Skeletal muscle tissue (tissue), 3 donors: ENCODE measurements at regions not wholly inside any gene's neighbourhood (a gene's known extent, or its start where the extent isn't known, plus 50 kb on each side); places are given as distances from the start of the nearest gene placed in this dataset.

Experiments used
- H3K27ac ChIP-seq: one replicate; pipeline ENCODE4 v1.7.0; 2013; ENCODE audit warnings: mild to moderate bottlenecking, low read depth, low read length, inconsistent platforms
- H3K27me3 ChIP-seq, 3 donors: one replicate each; pipeline ENCODE4 v1.7.0; 2013; ENCODE audit warnings: low read length in 3 of 3; ENCODE audit not compliant: control insufficient read depth in 3 of 3, insufficient read depth in 3 of 3
- H3K36me3 ChIP-seq, 3 donors: one replicate each; pipeline ENCODE4 v1.7.0; 2013; ENCODE audit warnings: low read length in 3 of 3; ENCODE audit not compliant: control insufficient read depth in 3 of 3, insufficient read depth in 3 of 3
- H3K4me1 ChIP-seq, 3 donors: one replicate each; pipeline ENCODE4 v1.7.0; 2013; ENCODE audit warnings: low read length in 3 of 3, mild to moderate bottlenecking in 3 of 3; ENCODE audit not compliant: control insufficient read depth in 3 of 3, insufficient read depth in 3 of 3
- H3K4me3 ChIP-seq, 3 donors: one replicate each; pipeline ENCODE4 v1.7.0; 2013; ENCODE audit warnings: low read length in 3 of 3
- H3K9ac ChIP-seq, 3 donors: one replicate each; pipeline ENCODE4 v1.7.0; 2013; ENCODE audit warnings: low read length in 3 of 3, mild to moderate bottlenecking in 3 of 3, moderate library complexity in 2 of 3, low read depth in 1 of 3
- H3K9me3 ChIP-seq, 3 donors: one replicate each; pipeline ENCODE4 v1.7.0; 2013; ENCODE audit warnings: low read length in 3 of 3; ENCODE audit not compliant: control insufficient read depth in 3 of 3
- donor health status: Osteomylitis.

DNA sequence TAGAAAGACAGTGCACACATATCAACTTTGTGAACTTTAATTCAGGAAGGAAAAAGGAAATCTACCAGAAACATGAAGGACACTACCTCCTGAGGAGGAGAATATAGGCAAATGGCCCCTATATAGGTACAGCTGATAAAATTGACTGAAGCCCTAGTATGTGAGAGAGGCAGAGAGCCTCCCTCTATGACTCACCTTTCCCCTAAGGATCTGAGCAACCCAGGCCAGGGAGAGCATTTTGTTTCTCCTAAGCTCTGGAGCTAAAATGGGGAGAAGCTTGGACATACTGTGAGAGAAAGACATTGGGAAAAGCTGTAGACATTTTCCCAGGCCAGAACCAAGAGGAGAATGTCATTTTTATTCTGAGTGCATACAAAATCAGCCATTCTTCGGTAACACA is 303.5 kb downstream of the AHR start:
- Histone ChIP-seq H3K4me3 (no peak overlapping the region), H3K9me3 (no peaks in the 10 kb centered on the region), H3K27ac (no peak overlapping the region), H3K9ac (no peak overlapping the region), H3K36me3 (no peaks in the 10 kb centered on the region), H3K4me1 (no peaks in the 10 kb centered on the region), H3K27me3 (no peaks in the 10 kb centered on the region)

DNA sequence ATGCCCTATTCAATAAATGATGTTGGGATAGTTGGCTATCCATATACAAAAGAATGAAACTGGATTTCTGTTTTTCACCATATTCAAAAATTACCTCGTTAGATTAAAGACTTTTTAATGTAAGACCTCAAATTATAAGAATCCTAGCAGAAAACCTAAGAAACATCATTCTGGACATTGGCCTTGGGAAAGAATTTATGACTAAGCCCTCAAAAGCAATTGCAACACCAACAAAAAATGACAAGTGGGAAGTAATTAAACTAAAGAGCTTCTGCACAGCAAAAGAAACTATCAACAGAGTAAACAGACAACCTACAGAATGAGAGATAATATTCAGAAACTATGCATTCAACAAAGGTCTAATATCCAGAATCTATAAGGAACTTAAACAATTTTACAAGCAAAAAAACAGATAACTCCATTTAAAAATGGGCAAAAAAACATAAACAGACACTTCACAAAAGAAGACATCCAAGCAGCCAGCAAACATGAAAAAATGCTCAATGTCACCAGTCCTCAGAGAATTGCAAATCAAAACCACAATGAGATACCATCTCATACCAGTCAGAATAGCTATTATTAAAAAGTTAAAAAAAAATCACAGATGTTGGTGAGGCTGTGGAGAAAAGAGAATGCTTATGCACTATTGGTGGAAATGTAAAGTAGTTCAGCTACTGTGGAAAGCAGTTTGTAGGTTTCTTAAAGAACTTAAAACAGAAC is 309.8 kb downstream of the AHR start:
- no peaks in the 10 kb centered on the region for H3K9me3 ChIP-seq
- no peaks in the 10 kb centered on the region for H3K27me3 ChIP-seq
- H3K4me3 ChIP-seq, result no peak overlapping the region
- no peak overlapping the region for H3K9ac ChIP-seq
- H3K4me1 ChIP-seq, result no peaks in the 10 kb centered on the region
- H3K36me3 ChIP-seq, result no peaks in the 10 kb centered on the region
- no peak overlapping the region for H3K27ac ChIP-seq

DNA sequence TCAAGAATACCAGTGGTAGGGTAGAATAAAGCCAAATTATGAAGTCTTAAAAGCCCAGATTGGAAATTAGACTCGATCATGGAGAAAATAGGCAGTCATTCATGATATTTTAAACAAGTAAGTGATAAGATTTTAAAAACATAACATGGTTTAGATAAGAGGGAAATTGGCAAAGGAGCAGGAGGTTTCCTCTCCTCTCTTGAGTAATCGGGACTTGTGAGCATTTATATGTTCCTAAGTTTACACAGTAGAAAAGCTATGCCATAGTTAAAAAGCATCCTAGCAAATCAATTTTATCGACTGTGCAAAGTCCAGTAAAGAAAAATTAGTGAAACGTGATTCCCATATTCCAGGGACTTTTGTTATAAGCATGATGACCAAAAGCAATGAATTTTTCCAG is 313.2 kb downstream of the AHR start:
- Histone ChIP-seq H3K9ac (no peak overlapping the region), H3K27me3 (no peaks in the 10 kb centered on the region), H3K9me3 (peaks cover 0 to 2% (median 0%) of the 10 kb centered on the region in 3 donors), H3K4me1 (no peaks in the 10 kb centered on the region), H3K27ac (no peak overlapping the region), H3K36me3 (no peaks in the 10 kb centered on the region), H3K4me3 (no peak overlapping the region)

DNA sequence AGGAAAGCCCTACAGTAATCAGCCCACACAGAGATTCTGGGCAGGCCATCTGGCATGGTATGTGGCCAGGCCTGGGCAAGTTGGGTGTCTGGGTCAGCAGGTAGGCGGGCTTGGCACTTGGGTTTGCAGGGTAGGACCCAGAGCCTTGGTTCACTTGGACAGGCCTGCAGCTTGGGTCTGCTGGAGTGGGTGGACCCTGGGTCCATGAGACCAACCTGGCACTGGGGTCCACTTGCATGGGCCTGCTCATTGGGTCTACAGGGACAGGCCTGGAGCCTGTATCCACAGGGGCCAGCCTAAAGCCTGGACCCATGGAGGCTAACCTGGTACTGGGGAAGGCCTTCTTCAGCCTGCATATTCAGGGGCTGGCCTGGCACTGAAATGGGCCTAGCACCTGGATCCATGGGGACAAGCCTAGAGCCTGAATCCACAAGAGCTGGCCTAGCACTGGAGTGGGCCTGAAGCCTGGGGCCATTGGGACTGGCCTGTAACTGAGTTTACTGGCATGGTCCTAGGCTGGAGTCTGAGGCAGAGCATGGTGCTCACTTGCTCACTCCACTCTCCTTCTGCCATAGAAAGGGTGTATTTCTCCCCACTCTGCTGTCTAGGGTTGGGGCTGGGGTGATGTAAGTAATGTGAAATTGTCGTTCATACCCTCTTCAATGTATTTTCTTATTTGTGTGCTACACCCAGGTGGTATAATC is 315.0 kb downstream of the AHR start:
- Histone ChIP-seq H3K27me3 (no peaks in the 10 kb centered on the region), H3K27ac (no peak overlapping the region), H3K36me3 (no peaks in the 10 kb centered on the region), H3K4me1 (no peaks in the 10 kb centered on the region), H3K4me3 (no peak overlapping the region), H3K9me3 (peaks cover 0 to 2% (median 0%) of the 10 kb centered on the region in 3 donors), H3K9ac (no peak overlapping the region)

DNA sequence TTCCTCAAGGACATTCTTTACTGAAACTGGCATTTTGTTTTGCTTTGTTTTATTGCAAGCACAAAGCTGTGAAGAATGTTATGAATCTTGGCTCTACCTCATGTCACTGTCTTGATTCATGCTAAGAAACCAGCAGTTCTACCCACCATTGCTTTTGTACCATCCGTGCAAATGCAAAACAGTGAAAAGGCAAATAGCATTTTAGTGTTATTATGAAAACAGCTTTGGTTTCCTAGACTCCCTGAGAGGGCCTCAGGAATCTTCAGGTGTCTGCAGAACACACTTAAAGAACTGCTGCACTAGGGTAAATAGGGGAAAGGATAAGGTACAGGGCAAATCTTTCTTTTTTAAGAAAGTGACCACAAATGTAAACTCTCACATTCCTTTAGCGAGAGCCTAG is 318.9 kb downstream of the AHR start:
- Histone ChIP-seq H3K27ac (no peak overlapping the region), H3K4me1 (no peaks in the 10 kb centered on the region), H3K36me3 (no peaks in the 10 kb centered on the region), H3K9ac (no peak overlapping the region), H3K27me3 (no peaks in the 10 kb centered on the region), H3K4me3 (no peak overlapping the region), H3K9me3 (peaks cover 0 to 2% (median 0%) of the 10 kb centered on the region in 3 donors)

DNA sequence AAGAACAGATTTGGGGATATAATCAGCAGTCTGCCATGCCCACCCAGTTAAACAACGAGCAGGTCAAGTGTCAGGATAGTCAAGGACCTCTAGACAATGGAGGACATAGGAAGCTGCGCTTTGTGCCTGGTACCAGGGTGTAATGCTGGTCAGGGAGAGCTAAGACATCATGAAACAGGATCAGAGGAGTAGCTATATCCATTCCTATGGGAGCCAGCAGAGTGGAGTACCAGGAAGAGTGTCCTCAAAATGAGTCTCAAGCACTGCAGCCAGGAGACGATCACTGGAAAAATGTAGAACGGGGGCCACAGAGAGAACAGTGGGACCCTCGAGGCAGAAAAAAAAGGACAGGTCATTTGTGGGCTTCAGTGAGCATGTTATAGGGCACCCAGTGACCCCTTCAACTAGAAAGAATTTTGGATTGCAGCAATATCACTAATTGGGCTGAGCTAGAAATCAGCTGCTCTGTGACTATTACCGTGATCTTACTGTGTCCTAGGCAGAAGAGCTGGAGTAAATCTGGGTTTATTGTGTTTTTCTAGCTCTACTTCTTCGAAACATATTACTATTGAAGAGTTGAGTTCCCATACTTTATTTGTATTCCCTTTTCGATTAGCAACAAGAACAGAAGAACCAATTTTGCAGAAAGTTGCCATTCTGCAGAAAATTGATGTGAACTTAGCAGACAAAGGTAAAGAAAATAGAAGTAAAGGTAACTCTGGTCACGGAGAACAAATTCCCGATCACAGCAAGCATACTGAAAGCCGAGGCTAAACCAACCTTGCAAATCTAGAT is 319.6 kb downstream of the AHR start:
- no peaks in the 10 kb centered on the region for H3K36me3 ChIP-seq
- no peaks in the 10 kb centered on the region for H3K4me1 ChIP-seq
- H3K4me3 ChIP-seq, result no peak overlapping the region
- H3K27me3 ChIP-seq, result no peaks in the 10 kb centered on the region
- H3K27ac ChIP-seq, result no peak overlapping the region
- H3K9ac ChIP-seq, result no peak overlapping the region
- H3K9me3 ChIP-seq, result peaks cover 0 to 2% (median 0%) of the 10 kb centered on the region in 3 donors

DNA sequence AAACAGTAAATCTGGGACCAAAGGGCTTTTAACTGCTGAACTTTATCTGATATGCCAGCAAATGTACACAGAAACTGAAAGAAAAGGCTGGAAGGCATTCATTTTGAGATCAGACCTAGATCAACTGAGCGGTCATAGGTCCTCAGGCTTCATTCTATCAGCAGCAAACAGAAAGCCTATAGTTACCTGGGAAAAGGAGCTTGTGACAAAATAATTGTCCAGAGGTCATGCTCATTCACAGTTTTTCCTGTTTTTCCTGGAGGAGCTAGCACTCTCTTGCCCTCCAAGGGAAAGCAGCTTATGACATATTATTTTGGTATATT is 320.2 kb downstream of the AHR start:
- Histone ChIP-seq H3K9me3 (peaks cover 0 to 2% (median 0%) of the 10 kb centered on the region in 3 donors), H3K4me1 (no peaks in the 10 kb centered on the region), H3K36me3 (no peaks in the 10 kb centered on the region), H3K27ac (no peak overlapping the region), H3K4me3 (no peak overlapping the region), H3K9ac (no peak overlapping the region), H3K27me3 (no peaks in the 10 kb centered on the region)

DNA sequence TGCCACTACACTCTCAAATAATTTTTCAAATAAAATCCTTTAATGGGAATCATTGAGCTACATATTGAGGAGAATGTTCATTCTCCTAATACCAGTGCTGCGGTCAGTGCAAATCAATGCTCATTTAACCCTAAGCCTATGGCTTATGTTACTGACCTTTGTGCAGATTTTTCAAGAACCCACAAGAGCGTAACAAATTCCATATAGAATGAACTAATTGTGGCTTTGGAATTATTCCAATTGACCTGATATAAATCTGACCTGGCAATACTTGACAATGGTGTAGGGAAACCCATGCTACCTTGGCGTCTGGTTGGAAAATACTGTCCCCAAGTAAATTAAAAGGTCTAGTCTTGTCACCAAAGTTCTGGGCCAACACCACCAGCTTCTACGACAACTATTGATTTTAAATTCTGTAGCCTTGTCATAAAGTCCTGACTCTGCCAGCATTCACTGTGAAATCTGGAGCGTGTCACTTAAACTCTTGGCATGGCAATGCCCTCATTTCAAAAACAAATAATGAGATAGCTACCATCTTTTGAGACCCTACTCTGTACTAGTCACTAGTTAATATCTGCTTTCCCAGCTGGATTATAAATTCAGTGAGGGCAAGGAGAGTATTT is 320.9 kb downstream of the AHR start:
- no peaks in the 10 kb centered on the region for H3K9me3 ChIP-seq
- no peaks in the 10 kb centered on the region for H3K36me3 ChIP-seq
- H3K4me1 ChIP-seq, result no peaks in the 10 kb centered on the region
- no peak overlapping the region for H3K27ac ChIP-seq
- H3K9ac ChIP-seq, result no peak overlapping the region
- no peak overlapping the region for H3K4me3 ChIP-seq
- no peaks in the 10 kb centered on the region for H3K27me3 ChIP-seq

DNA sequence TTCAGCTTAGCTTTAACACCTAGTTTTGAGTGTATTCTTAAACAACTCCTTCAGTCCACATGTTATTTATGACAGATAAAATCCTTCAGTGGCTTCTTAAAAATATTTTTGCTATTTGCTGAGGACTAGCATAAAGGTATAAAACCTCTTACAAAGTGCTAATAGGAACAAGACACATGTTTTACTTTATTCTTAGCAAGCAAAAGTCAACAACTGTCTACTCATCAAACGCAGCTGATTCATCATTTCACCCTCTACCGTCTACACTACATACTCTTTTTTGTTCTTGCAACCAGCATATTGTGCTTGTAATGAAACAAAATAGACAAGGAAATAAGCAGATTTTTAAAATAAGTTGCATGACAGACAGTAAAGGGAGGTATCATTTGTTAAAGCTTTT is 319.7 kb downstream of the SNX13 start:
- Histone ChIP-seq H3K9ac (no peak overlapping the region), H3K4me1 (no peaks in the 10 kb centered on the region), H3K27ac (no peak overlapping the region), H3K36me3 (no peaks in the 10 kb centered on the region), H3K4me3 (no peak overlapping the region), H3K27me3 (no peaks in the 10 kb centered on the region), H3K9me3 (no peaks in the 10 kb centered on the region)

DNA sequence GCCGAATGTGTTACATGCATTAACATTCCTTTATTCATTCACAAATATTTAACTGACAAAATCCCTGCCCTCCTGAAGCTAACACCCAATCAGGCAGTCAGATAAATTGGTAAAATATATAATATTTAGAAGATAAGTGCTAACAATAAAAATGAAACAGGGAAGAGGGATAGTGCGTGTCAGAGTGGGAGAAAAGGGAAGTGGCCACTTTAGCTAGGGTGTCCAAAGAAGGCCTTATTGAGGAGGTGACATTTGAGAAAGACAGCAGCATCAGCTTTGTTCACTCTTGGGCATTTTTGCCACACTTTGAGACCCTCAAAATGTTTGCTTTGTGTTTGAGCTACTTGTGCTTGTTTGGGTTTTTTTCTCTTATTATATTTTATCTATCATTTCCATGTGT is 317.8 kb downstream of the SNX13 start:
- no peak overlapping the region for H3K4me3 ChIP-seq
- no peaks in the 10 kb centered on the region for H3K9me3 ChIP-seq
- H3K9ac ChIP-seq, result no peak overlapping the region
- H3K4me1 ChIP-seq, result no peaks in the 10 kb centered on the region
- no peaks in the 10 kb centered on the region for H3K36me3 ChIP-seq
- no peak overlapping the region for H3K27ac ChIP-seq
- no peaks in the 10 kb centered on the region for H3K27me3 ChIP-seq
